NB4 (cell line): ENCODE measurements at regions not wholly inside any gene's neighbourhood (a gene's known extent, or its start where the extent isn't known, plus 50 kb on each side); places are given as distances from the start of the nearest gene placed in this dataset.

ENCODE experiments used
- CTCF ChIP-seq: IDR thresholded peaks from one replicate; pipeline ENCODE4 v1.5.1; 2012; ENCODE audit warnings: low read depth, low read length
- MAX ChIP-seq: IDR thresholded peaks from 2 replicates; pipeline ENCODE4 v1.6.1; 2011; ENCODE audit warnings: low read depth, low read length

DNA sequence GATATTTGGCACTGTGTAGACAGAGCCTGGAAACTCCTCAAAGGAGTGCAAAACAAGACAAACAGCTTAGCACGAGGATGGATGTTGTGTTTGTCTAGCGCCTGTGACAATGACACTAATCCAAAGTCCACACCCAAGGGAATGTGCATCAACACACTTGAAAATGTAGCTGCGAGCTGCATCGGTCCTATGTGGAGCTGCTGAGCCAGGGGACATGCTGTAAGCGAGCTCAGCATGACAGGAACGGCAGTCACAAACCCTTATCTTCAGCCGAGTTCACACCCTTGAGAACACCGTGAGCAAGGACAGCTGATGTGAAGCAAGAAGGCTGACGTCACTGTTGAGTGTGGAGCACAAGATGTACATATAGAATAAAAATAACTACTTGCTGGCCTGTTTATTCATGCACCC is 684.3 kb downstream of the QKI start:
- no peak for TF ChIP-seq MAX
- TF ChIP-seq CTCF, result no peak
